A549 (cell line): ENCODE measurements at regions not wholly inside any gene's neighbourhood (a gene's known extent, or its start where the extent isn't known, plus 50 kb on each side); places are given as distances from the start of the nearest gene placed in this dataset.

Source experiments
- ATAC-seq, 2 experiments: fragments of 200-7000 bp in 1 of 2; fragments of >200 bp in 1 of 2; cut with Nextera tagmentation in 1 of 2; cut with Tn5 transposase in 1 of 2; 3 replicates each; pipeline versions ENCODE4 v1.8.0 to v1.9.1; 2018 to 2020; ENCODE audit warnings: mild to moderate bottlenecking in 1 of 2, moderate library complexity in 1 of 2
- CTCF ChIA-PET: fragments of 300-600 bp; sonication (Branson Sonifier 250); formaldehyde crosslinking; extraction: SDS; loops from one replicate; lab custom pipeline; 2021; ENCODE audit warnings: antibody characterized with exemption, inconsistent platforms; lab: Yijun Ruan, JAX
- POLR2A ChIA-PET: fragments of 350-600 bp; formaldehyde crosslinking; extraction: SDS; loops from one replicate; lab custom pipeline; 2021; ENCODE audit warnings: antibody characterized with exemption, inconsistent platforms; lab: Yijun Ruan, JAX
- DNase-seq, 2 experiments: peaks; one replicate each; pipeline versions ENCODE4 v3.0.0 to v3.0.0-alpha.2; 2011 to 2016; ENCODE audit warnings: low read depth in 1 of 2, low spot score in 1 of 2
- FAIRE-seq: peaks from 2 replicates; lab custom pipeline; 2011; peaks lifted over from hg19 to GRCh38; lab: Jason Lieb, UNC
- H3K27ac ChIP-seq, 2 experiments: fragments of >200 bp; sonication (Bioruptor Twin); formaldehyde crosslinking; 3 replicates each; pipeline ENCODE4 v1.5.1; 2016 to 2017
- H3K4me1 ChIP-seq: fragments of >200 bp; sonication (Bioruptor Twin); formaldehyde crosslinking; 3 replicates; pipeline ENCODE4 v1.6.1; 2016
- H3K4me2 ChIP-seq: fragments of >200 bp; sonication (Bioruptor Twin); formaldehyde crosslinking; 3 replicates; pipeline ENCODE4 v1.6.1; 2016
- H3K4me3 ChIP-seq: fragments of >200 bp; sonication (Bioruptor Twin); formaldehyde crosslinking; 3 replicates; pipeline ENCODE4 v1.5.1; 2016
- H3K9me3 ChIP-seq: fragments of >200 bp; sonication (Bioruptor Twin); formaldehyde crosslinking; 3 replicates; pipeline ENCODE4 v1.6.1; 2016
- ATOH8 ChIP-seq: fragments of 250-450 bp; sonication (Bioruptor Pico); IDR thresholded peaks from 2 replicates; pipeline ENCODE4 v1.5.0; 2020; ENCODE audit warnings: low read depth, mild to moderate bottlenecking, moderate library complexity
- BCL3 ChIP-seq: fragments of >200 bp; sonication (Bioruptor Twin); formaldehyde crosslinking; IDR thresholded peaks from 3 replicates; pipeline ENCODE4 v1.6.1; 2016
- BHLHE40 ChIP-seq: IDR thresholded peaks from 2 replicates; pipeline ENCODE4 v1.6.1; 2012; ENCODE audit warnings: low read depth, low read length, inconsistent platforms
- CBX2 ChIP-seq: fragments of 200-600 bp; sonication (generic); IDR thresholded peaks from 2 replicates; pipeline ENCODE4 v1.6.1; 2016; ENCODE audit warnings: low read depth, mild to moderate bottlenecking, borderline replicate concordance
- CEBPB ChIP-seq, 2 experiments: fragments of >200 bp in 1 of 2; sonication (Bioruptor Twin) in 1 of 2; formaldehyde crosslinking in 1 of 2; IDR thresholded peaks; 2 replicates each; pipeline ENCODE4 v1.6.1; 2012 to 2016
- CHD4 ChIP-seq: fragments of 200-600 bp; sonication (generic); IDR thresholded peaks from 2 replicates; pipeline ENCODE4 v1.6.1; 2016; ENCODE audit warnings: antibody characterized with exemption, mild to moderate bottlenecking, borderline replicate concordance
- CTCF ChIP-seq: fragments of >200 bp; sonication (Bioruptor Twin); formaldehyde crosslinking; IDR thresholded peaks from 3 replicates; pipeline ENCODE4 v1.5.1; 2016
- FOXS1 ChIP-seq: fragments of 250-450 bp; sonication (Bioruptor Pico); IDR thresholded peaks from 2 replicates; pipeline ENCODE4 v1.5.0; 2020; ENCODE audit warnings: mild to moderate bottlenecking, moderate library complexity
- HES2 ChIP-seq: fragments of >200 bp; sonication (Bioruptor Twin); formaldehyde crosslinking; IDR thresholded peaks from 2 replicates; pipeline ENCODE4 v1.6.1; 2016
- KDM5A ChIP-seq: fragments of 200-600 bp; sonication (generic); IDR thresholded peaks from 2 replicates; pipeline ENCODE4 v1.6.1; 2016; ENCODE audit warnings: antibody characterized with exemption, mild to moderate bottlenecking
- PHF8 ChIP-seq: fragments of 200-600 bp; sonication (generic); IDR thresholded peaks from 2 replicates; pipeline ENCODE4 v1.6.1; 2016; ENCODE audit warnings: low read depth, mild to moderate bottlenecking, antibody characterized with exemption, moderate library complexity, borderline replicate concordance
- RARB ChIP-seq: fragments of 250-450 bp; sonication (Bioruptor Pico); IDR thresholded peaks from 2 replicates; pipeline ENCODE4 v1.8.0; 2021; ENCODE audit warnings: mild to moderate bottlenecking, moderate library complexity
- RCOR1 ChIP-seq: fragments of 150-350 bp; IDR thresholded peaks from 2 replicates; pipeline ENCODE4 v1.6.1; 2014; ENCODE audit warnings: antibody characterized with exemption, low read length, low read depth
- REST ChIP-seq: fragments of 200-600 bp; sonication (generic); IDR thresholded peaks from 2 replicates; pipeline ENCODE4 v1.6.1; 2016; ENCODE audit warnings: antibody characterized with exemption, mild to moderate bottlenecking, moderate library complexity
- RNF2 ChIP-seq: fragments of 200-600 bp; sonication (generic); IDR thresholded peaks from 2 replicates; pipeline ENCODE4 v1.6.1; 2016; ENCODE audit warnings: low read depth, mild to moderate bottlenecking, antibody characterized with exemption, moderate library complexity, borderline replicate concordance
- SMC3 ChIP-seq: fragments of >200 bp; sonication (Bioruptor Twin); formaldehyde crosslinking; IDR thresholded peaks from 3 replicates; pipeline ENCODE4 v1.6.1; 2018; ENCODE audit warnings: inconsistent platforms
- ZSCAN20 ChIP-seq: fragments of 250-450 bp; sonication (Bioruptor Pico); IDR thresholded peaks from 2 replicates; pipeline ENCODE4 v1.8.0; 2022; ENCODE audit warnings: mild to moderate bottlenecking, moderate library complexity
- WGBS: methylation state at CpG from one replicate; pipeline ENCODE4 v1.1.6; 2017; ENCODE audit errors: missing lambda C conversion rate; 5-methylcytosine and 5-hydroxymethylcytosine counted together
- TF ChIP-seq, protein P1 (sequence below): IDR thresholded peaks from 2 replicates; pipeline ENCODE4 v1.6.1; 2012
- TF ChIP-seq, protein P2 (sequence below): IDR thresholded peaks from 2 replicates; pipeline ENCODE4 v1.6.1; 2012

- TF ChIP-seq CTCF (no peak), BHLHE40 (no peak), CHD4 (no peak), RARB (no peak), CEBPB (IDR thresholded peaks at IDR 0.05) (no peak)
Observed at GRCh38 chr1:209235166-209235565, 348.3 kb upstream of the CAMK1G start (continued).

DNA sequence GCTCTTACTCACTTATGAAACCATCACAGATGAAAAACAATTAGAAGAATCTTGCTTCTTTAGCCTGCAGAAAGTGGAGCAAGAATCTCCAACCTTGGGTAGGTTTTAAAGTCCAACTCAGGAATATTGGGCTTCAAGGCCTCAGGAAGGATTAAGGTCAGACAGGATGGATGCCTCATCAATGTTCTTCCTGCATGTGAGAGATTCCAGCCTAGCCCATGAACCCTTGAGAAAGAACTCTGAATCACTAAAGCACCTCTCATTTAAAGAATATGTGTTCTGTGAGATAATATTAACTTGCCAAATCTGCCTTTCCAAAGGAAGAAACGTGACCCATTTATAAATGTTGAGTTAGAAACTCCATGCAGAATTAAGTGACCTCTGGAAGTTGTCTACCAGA is 345.2 kb upstream of the CAMK1G start:
- ChIA-PET CTCF (interaction anchor here (1.4 to 2.6 kb wide), 2 partner anchors 10 to 35 kb away, joined by 3 to 16 read pairs; no protein-coding TSS in a partner anchor), POLR2A (no interaction called here)
- Histone ChIP-seq H3K27ac (no peak overlapping the region), H3K4me2 (no peak overlapping the region), H3K4me1 (no peaks in the 10 kb centered on the region), H3K9me3 (no peaks in the 10 kb centered on the region), H3K4me3 (no peak overlapping the region)
- FAIRE-seq (no peak), ATAC-seq (no peak), DNase-seq (no peak)
- 12% methylated on average over 1 of the region's 1 CpG for WGBS
- TF ChIP-seq RCOR1 (no peak), CEBPB (IDR thresholded peaks at IDR 0.05) (no peak), REST (no peak), CBX2 (no peak), SMC3 (no peak), BCL3 (no peak), RARB (no peak), HES2 (no peak), ZSCAN20 (CRISPR knock-in tag) (no peak), BHLHE40 (no peak), ATOH8 (CRISPR knock-in tag) (no peak), PHF8 (no peak), KDM5A (no peak), RNF2 (no peak), FOXS1 (CRISPR knock-in tag) (no peak)
- TF ChIP-seq, protein P1, sequence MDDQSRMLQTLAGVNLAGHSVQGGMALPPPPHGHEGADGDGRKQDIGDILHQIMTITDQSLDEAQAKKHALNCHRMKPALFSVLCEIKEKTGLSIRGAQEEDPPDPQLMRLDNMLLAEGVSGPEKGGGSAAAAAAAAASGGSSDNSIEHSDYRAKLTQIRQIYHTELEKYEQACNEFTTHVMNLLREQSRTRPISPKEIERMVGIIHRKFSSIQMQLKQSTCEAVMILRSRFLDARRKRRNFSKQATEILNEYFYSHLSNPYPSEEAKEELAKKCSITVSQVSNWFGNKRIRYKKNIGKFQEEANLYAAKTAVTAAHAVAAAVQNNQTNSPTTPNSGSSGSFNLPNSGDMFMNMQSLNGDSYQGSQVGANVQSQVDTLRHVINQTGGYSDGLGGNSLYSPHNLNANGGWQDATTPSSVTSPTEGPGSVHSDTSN, result no peak
- TF ChIP-seq, protein P2, sequence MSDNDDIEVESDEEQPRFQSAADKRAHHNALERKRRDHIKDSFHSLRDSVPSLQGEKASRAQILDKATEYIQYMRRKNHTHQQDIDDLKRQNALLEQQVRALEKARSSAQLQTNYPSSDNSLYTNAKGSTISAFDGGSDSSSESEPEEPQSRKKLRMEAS, result no peak
